ENCODE measurements at regions not wholly inside any gene's neighbourhood (a gene's known extent, or its start where the extent isn't known, plus 50 kb on each side); places are given as distances from the start of the nearest gene placed in this dataset.
"Not testable (repeated sequence)": the region's sequence is repeated elsewhere in the genome, so short reads cannot be mapped to it uniquely, and the experiment has no call there.

DNA sequence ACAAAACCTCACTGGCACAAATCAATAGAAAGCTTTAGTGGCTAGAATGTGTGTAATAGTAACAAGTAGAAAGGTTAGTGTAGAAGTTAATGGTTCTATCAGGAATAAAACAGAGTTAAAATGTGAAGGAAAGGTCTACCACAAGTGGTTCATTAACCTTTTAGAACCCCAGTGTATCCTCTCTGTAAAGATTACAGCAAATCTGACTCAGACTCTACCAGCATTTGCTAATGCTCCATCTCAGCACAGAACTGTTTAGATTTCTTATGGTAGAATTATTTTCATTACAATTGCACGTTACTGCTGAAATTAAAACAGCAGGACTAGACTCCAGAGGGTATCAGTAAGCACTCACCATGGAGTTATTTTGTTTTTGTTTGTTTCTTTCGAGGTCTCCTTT, 609.0 kb upstream of the LMO3 start:
- DNase-seq, result no peak

DNA sequence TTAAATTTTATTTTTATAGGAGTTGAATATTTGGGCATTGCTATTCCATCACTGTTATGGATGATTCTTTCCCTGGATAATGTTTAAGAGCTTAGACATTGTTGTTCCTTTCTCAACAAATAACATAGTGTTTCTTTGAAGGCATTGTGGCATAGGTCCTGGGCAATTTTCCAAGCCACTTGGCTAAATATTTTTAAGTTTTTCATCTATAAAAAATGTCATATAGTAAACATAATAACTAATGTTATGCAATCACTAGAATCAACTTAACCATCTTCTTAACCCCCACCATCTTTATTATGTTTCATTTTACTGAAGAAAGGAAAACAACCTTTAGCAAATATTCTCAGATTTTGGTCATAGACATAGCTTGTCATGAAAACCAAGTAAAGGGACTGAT, 600.6 kb upstream of the LMO3 start:
- DNase-seq, result no peak

DNA sequence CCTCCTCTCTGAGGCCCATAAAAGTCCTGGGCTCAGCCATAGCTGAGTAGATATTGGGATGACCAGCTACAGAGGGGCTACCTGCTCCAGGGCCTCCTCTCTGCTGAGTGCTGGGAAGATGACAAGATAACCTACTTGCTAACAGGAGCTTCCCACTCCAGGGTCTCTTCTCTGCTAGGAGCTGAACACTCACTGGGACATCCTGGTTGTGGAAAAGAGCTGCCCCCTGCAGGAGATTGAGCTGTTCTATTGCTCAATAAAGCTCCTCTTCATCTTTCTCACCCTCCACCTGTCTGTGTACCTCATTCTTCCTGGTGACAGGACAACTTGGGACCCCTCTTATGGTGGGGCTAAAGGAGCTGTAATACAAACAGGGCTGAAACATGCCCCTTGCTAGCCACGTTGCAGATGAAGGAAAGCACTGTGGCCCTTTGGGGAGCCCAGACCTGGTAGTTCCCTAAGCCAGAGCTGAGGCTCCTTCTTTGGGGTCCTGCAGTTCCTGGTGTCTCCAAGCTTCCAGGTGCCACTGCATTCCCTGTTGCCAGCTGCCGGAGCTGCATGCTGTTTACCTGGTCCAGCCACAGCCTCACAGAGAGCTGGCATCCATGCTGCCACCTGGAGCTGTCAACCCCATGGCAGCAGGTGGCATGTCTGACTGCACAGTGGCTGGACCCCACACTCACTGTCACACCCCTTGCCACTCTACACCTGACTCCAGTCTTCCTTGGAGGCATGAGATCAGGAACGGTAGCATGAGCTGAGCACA, 598.5 kb upstream of the LMO3 start:
- no peak for DNase-seq

DNA sequence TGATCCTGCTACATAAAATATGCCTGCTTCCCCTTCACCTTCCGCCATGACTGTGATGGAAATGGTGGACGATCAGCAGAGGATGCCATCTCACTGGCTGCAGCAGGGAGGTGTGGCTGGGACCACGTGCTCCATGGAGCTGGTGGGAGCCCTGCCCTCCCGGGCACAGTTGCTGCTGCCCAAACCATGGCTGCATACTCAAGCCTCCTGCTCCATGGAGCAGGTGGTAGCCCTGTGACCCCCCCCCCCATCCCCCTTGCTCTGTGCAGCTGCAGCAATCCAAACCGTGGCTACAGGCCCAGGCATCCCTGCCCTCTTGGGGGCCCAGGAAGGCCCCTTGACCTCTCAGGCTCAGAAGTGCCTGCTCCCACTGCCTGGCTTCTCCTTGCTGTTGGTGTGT, 597.5 kb upstream of the LMO3 start:
- no peak for DNase-seq

DNA sequence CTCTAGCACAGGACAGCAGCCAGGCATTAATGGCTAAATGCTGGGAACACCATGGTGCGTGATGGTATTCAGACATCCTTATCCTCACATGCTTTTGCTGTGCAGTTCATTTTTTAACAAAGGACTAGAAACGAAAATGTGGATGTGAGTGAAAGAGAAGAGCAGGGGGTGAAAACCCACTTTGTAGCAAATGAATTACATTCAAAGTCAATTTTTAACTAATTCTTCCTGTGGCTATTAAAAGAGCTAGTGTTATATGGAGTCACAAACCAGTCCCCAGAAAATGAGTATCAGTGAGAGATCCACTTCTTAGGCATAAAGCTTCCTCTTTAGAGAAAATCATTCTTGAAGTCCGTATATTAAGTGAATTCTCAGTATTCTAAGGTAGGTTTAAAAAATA, 592.0 kb upstream of the LMO3 start:
- no peak for DNase-seq

DNA sequence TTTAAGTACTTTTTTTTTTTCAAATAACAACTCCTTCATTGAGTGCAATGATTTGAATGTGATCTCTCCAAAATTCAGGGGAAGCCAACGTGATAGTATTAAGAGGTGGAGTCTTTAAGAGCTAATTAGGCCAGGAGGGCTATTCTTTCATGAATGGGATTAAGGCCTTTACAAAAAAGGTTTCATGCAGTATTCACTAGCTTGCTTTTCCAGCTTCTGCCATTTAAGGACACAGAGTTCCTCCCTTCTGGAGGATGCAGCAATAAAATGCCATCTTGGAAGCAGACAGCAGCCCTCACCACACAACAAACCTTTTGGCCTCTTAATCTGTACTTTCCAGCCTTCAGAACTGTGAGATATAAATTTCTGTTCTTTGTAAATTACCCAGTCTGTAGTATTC, 586.8 kb upstream of the LMO3 start:
- no peak for DNase-seq

DNA sequence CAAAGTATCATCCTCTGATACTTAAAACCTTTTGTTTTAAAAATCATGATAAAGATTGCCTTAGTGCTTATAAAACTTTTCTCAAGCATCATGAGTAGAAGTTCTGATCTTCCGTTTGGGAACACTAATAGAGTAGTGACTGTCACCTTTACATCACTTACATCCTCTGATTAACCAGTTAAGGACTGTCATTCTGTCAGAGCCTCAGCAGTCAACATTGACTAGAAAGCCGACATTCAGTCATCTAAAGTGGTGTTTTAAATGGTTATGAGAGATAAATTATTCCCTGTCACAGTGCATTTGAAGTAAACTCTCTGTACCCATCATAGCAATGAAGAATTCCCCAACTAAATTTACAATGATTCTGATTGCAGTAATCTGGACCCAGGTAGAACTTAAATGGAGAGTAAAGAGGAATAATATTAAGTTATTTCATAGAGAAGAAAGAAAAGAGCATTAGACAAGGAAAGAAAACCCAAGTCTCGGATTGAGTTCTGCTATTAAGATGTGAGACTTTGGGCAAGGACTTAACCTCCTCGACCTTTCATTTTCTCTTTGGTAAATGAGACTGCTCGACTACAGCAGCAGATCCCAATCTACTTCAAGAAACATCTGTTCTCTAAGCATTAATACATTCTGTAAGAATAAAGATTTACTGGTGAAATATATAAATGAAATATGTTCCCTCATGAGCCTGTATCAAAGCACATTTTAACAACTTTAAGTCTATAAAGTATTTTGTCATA, 563.9 kb upstream of the LMO3 start:
- no peak for DNase-seq

DNA sequence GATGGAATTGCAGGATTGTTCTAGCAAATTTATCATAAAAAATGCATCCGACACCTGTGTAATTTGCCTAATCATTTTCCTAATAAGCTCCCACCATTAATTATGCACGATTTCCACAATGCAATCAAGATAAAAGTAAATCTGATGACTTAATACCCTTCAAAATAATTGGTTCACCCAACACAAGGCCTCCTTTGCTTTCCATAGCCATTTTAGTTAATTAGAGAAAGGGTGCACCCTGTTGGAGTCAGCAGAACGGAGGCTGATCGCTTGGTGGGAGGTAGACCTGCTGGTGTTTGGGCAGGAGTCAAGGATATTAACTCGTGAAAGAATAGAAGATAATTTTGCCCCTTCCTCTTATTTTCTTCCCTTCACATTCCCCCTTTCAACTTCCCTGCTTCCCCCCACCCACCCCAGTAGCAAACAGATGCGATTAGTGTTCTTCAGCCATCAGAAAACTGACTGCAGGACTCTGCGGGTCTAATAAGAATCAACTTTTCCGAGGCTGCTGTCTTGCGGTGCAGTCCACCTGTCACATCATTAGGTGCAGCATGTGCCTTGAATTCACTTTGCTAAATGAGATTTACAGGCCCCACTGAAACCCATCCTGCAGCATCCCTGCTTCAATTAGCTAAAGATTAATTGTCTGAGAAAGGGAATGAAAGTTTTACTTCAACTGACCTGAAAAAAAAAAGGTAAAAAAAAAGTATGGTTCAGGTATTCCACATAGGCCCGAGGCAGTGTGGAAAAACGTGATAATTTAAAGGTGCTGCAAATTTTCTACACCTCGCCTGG, 553.7 kb upstream of the LMO3 start:
- DNase-seq, result no peak

DNA sequence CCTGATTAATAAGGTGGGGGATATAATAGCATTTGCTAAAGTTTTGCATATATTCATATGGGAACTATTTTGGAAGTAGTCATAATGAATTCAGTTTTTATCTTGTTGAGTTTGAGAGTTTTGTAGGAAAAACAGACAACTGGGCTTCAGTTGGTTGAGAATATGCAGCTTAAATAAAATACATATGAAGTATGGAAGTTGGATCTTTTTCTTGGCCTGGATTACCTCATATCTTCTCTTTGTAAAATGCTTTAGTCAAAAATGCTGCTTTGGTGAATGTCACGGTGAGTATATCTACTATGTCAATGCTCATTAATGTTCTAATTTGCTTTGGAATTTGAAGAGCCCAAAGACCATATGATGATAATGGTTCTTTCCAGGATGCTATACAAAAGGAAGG, 552.2 kb upstream of the LMO3 start:
- DNase-seq, result no peak

DNA sequence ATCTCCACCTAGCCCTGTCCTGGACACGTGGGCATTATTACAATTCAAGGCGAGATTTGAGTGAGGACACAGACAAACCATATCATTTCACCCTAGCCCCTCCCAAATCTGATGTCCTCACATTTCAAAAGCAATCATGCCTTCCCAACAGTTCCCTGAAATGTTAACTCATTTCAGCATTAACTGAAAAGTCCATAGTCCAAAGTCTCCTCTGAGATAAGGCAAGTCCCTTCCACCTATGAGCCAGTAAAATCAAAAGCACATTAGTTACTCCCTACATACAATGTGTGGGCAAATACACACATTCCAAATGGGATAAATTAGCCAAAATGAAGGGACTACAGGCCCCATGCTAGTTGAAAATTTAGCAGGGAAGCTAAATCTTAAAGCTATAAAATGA, 546.0 kb upstream of the LMO3 start:
- no peak for DNase-seq

DNA sequence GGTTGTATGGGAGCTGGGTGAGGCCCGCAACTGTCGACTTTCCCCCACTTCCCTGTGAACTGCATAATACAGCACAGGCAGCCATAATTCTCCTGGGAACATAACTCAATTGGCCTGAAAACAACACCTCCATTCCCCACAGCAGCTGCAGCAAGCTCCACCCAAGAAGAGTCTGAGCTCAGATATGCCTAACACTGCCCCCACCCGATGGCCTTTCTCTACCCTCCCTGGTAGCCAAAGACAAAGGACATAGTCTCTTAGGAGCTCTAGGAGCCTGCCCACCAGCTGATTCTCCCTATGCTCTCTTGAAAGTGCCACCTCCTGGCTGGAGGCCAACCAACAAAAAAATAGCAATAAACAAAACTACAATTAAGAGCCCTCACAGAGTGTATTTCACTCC, 542.7 kb upstream of the LMO3 start:
- no peak for DNase-seq

DNA sequence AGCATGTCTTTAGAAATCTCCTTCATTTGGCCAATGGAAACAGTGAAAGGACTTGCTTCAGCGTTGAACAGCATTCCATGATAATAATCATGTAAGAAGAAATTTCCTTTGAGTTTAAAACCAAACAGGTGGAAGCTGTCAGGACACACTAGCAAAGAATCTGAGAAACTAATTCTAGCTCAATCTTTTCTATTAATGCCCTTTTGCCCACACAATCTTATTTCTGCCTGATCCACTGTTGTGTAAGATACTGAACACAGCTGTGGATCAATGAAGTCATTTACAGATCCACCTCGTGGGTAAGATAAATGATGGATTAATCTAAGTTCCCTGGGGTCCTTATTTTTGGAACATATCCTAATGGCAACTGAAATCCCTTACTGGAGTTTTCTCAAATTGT, 536.9 kb upstream of the LMO3 start:
- DNase-seq, result no peak

DNA sequence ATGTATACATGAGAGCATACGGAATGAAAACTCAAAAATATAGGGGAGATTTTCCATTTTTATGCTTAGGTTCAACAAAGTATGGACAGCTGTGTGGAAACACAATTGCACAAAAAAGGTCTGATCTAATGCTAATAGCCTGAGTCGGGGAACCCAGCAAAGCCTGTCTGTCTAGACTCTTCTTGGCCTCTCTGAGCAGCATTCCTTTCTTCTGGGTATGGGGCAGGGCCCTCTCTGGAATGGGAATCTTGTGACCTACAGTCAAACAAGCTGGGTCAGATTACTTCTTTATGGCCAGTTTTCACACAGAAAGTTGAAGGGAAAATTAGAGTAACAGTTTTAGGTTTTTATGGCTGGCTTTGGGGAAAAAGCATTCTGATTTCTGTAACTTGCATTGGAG, 534.0 kb upstream of the LMO3 start:
- no peak for DNase-seq

DNA sequence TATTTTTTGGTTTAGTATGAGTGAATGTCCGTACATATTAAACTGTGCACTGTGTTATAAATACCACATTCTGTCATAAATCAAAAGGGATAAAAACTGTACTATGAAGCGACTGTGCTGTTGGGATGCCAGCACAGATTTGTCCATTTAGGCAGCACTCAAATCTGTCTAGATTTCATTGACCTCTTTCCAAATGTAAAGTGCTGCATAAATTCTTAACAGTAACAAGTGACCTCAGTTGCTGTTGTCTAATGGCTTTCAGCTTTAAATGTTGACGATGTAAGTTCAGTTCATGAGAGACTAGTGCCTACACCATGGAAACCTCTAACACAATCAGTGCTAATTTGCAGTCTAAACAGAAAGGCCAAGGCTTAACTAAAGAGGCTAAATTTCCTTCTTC, 531.4 kb upstream of the LMO3 start:
- DNase-seq, result no peak

DNA sequence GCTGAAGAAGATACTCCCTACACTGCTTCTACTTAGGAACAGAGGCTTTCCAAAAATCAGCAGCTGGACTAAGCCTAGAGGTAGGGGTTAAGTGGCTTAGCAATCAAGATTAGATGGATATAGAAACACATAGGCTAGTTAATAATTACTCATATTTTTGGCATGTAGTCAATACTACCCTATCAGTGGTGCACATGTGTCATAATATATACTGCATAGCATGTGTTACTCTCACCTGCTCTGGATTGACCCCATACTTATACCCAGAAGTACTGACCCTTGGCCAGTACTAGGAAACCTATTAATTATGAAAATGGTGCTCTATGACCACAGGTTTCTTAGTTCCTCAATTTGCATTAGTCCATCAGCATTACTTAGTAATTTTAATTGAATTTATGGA, 528.4 kb upstream of the LMO3 start:
- DNase-seq, result no peak

DNA sequence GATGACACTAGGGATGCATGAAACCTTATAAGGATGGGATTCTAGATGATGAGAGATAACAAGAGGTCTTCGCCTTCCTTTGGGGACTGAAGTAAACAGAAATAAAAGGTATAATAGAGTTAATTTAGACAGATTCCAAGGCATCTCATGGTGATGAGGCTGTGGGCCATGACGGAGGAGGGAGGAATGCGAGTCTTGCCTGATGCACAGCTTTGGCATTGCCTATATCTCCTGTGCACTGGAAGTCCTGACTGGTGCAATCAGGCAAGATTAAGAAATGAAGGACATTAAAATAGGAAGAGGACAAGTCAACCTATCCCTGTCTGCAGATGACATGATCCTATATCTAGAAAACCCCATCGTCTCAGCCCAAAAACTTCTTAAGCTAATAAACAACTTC, 526.4 kb upstream of the LMO3 start:
- no peak for DNase-seq

DNA sequence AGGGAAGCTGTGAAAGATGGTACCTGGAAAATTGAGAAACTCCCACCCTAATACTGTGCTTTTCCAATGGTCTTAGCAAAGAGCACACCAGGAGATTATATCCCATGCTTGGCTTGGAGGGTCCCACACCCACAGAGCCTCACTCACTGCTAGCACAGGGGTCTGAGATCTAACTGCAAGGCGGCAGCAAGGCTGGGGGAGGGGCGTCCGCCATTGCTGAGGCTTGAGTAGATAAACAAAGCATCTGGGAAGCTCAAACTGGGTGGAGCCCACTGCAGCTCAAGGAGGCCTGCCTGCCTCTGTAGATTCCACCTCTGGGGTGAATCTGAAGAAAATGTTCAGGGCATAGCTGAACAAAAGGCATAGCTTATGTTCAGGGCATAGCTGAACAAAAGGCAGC, 510.6 kb upstream of the LMO3 start:
- not testable (repeated sequence) for DNase-seq

DNA sequence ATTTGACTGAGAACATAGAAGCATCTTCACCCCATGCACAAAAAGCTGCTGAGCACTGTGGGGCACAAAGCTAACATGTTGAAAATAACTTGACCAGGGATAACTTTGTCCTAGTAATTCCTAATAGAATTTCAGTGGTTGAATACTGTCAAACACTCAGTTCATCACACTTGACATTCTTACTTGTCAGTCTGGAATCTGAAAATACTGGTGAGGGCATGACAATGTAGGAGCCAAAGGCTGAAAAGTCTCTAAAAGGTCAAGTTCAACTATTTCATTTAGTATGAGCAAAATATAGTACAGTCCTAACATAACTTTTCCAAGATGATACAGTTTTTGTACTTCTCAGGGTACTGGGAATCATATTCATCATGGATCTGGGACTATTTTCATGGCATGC, 504.4 kb upstream of the LMO3 start:
- no peak for DNase-seq

DNA sequence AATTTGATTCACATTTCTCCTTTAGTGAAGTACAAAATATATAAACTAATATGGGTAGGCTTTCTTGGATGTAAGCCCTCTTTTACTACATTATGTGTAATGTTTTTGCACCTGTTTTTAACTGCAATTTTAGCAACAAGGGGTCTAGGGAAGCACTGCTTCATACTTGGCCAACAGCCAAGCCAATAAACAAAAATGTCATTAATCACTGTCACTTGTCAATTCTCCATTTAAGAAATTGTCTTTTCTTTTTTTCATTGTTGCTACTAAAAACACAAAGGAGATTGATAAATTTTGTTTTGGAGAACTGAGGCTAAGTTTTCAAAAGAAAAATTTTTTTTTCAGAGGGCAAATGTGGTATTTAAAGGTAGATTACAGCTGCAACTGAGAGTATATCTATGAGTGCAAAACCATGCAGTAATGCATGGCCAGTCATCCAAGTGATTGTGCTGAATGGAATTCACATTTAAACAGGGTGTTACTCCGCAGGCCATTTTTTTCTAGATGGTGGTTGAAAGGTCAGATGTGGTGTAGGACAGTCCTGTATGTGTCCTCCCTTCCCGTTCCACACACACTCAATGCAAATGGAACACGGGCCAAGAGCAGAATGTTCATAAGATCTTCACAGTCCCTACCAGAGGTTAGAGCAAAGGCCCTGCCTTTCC, 503.0 kb upstream of the LMO3 start:
- no peak for DNase-seq

DNA sequence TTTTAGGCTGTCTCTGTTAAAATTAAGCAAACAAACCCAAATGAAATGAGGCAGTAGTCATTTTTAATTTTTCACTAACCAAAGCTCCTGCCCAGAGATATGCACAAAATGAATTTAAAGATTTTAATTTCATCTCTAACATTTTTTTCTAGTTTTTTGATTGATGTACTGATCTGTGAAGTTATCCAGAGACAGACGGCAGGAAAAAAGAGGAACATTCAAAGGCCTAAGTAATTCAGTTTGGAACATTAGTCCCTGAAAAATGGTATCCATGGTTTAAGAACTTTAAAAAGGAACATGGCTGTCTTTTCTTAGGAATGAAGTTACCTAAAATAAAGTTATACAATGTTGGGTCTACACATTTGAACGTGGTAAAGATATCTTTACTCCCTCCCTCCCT, 498.8 kb upstream of the LMO3 start:
- DNase-seq, result no peak

DNA sequence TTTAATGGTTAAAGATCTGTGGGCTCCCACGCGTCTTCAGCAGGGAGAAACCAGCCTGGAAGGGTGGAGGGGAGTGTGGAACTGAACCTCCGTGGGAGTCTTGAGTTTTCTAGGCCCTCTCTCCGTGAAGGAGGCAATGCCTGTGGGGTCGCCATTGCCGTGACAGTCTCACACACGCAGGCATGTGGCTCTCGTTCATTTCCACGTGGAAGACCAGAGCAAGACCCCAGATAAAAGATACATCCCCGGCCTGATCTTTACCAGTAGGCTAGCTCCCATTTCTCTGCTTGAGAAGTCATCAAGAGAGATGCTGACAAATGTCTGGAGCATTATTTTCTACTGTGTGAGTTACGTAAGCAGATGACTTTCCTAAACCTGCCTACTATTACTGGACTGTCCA, 491.7 kb upstream of the LMO3 start:
- no peak for DNase-seq

DNA sequence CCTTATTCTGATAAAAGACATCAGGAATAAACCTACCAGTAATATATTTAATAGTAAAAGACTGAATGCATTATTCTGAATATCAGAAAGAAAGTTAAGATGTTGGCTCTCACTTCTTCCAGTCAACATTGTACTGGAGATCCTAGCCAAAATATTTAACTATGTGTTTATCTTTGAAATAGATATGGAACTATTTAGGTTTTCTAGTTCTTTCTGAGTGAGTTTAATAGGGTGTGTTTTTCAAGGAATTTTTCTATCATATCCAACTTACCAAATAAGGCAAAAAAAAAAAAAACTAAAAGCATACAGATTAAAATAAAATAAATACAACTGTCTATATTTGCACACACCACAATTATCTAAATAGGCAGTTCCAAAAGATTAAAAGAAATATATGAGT, 478.9 kb upstream of the LMO3 start:
- no peak for DNase-seq

DNA sequence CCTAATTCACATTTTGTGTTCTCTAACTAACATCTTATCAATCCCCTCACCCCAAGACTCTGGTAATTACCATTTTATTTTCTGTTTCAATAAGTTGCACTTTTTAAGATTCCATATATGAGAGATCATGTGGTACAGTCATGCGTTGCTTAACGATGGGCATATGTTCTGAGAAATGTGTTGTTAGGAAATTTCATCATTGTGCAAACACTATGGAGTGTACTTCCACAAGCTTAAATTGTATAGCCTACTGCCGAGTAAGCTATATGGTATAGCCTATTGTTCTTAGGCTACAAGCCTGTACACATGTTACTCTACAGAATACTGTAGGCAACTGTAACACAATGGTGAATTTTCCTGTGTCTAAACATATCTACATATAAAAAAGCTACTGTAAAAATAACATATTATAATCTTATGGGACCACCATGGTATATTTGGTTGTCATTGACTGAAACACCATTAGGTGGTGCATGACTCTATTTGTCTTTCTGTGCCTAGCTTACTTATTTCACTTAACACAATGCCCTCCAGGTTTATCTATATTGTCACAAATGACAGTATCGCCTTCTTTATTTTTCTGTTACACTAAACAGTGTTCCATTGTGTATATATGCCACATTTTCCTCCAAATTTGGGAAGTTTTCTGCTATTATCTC, 473.4 kb upstream of the LMO3 start:
- DNase-seq, result no peak

Data from DMS 273 treated with DMSO at 0.1 percent for 48 hours (cell line).